WTC11 (cell line): ENCODE measurements at regions not wholly inside any gene's neighbourhood (a gene's known extent, or its start where the extent isn't known, plus 50 kb on each side); places are given as distances from the start of the nearest gene placed in this dataset.

Source experiments
- ATAC-seq: fragments of 200-7000 bp; cut with Tn5 transposase; 2 replicates; pipeline ENCODE4 v1.10.0; 2021; ENCODE audit warnings: mild to moderate bottlenecking, moderate library complexity
- CTCF ChIA-PET: fragments of 300-600 bp; sonication (Branson Sonifier 250); formaldehyde crosslinking; loops from one replicate; lab custom pipeline; 2021; ENCODE audit warnings: antibody characterized with exemption; lab: Charles Lee
- POLR2A ChIA-PET: fragments of 350-600 bp; sonication (Branson Sonifier 250); formaldehyde crosslinking; loops from one replicate; lab custom pipeline; 2021; ENCODE audit warnings: antibody characterized with exemption; lab: Charles Lee
- DNase-seq: peaks from one replicate; pipeline ENCODE4 v3.0.0; 2021; ENCODE audit warnings: low spot score
- H3K27ac Mint-ChIP-seq: 2 replicates; pipeline ENCODE4 v1.8.0; 2021; ENCODE audit warnings: mixed read lengths
- H3K27me3 Mint-ChIP-seq: 2 replicates; pipeline ENCODE4 v1.8.0; 2021; ENCODE audit warnings: low read depth, mild to moderate bottlenecking, moderate library complexity, mixed read lengths
- H3K36me3 Mint-ChIP-seq: 2 replicates; pipeline ENCODE4 v1.8.0; 2021; ENCODE audit warnings: mixed read lengths
- H3K4me1 Mint-ChIP-seq: 2 replicates; pipeline ENCODE4 v1.8.0; 2022; ENCODE audit warnings: mixed read lengths
- H3K4me3 Mint-ChIP-seq: 2 replicates; pipeline ENCODE4 v1.8.0; 2021; ENCODE audit warnings: mild to moderate bottlenecking, moderate library complexity, mixed read lengths
- H3K9me3 Mint-ChIP-seq: 2 replicates; pipeline ENCODE4 v1.8.0; 2021; ENCODE audit warnings: mixed read lengths
- ATF1 ChIP-seq: sonication (generic); formaldehyde crosslinking; IDR thresholded peaks from 2 replicates; pipeline ENCODE4 v1.8.1; 2023; ENCODE audit warnings: mild to moderate bottlenecking, moderate library complexity, missing genetic modification reagents
- ATF3 ChIP-seq: sonication (generic); formaldehyde crosslinking; conservative IDR thresholded peaks from 2 replicates; pipeline ENCODE4 v1.8.1; 2022; ENCODE audit warnings: mild to moderate bottlenecking, missing genetic modification reagents
- CREM ChIP-seq: sonication (generic); formaldehyde crosslinking; IDR thresholded peaks from 2 replicates; pipeline ENCODE4 v1.8.1; 2022; ENCODE audit warnings: mild to moderate bottlenecking, missing genetic modification reagents, moderate library complexity
- E2F4 ChIP-seq: sonication (generic); formaldehyde crosslinking; IDR thresholded peaks from 2 replicates; pipeline ENCODE4 v1.8.1; 2022; ENCODE audit warnings: low read depth, mild to moderate bottlenecking, moderate library complexity, missing genetic modification reagents, borderline replicate concordance
- EMX1 ChIP-seq: fragments of 250-450 bp; sonication (Bioruptor Pico); IDR thresholded peaks from 2 replicates; pipeline ENCODE4 v1.8.0; 2021; ENCODE audit warnings: mild to moderate bottlenecking
- ERG ChIP-seq: fragments of 250-450 bp; sonication (Bioruptor Pico); IDR thresholded peaks from 2 replicates; pipeline ENCODE4 v1.8.0; 2021; ENCODE audit warnings: mild to moderate bottlenecking
- GRHL2 ChIP-seq: fragments of 250-450 bp; sonication (Bioruptor Pico); IDR thresholded peaks from 2 replicates; pipeline ENCODE4 v1.8.0; 2022; ENCODE audit warnings: mild to moderate bottlenecking, moderate library complexity; ENCODE audit not compliant: insufficient replicate concordance, severe bottlenecking
- GTF2I ChIP-seq: fragments of 250-450 bp; sonication (Bioruptor Pico); conservative IDR thresholded peaks from 2 replicates; pipeline ENCODE4 v1.4.0; 2021; ENCODE audit warnings: mild to moderate bottlenecking
- IRF1 ChIP-seq: sonication (generic); formaldehyde crosslinking; IDR thresholded peaks from 2 replicates; pipeline ENCODE4 v1.8.0; 2023; ENCODE audit warnings: missing genetic modification reagents
- JUN ChIP-seq: sonication (generic); formaldehyde crosslinking; IDR thresholded peaks from 2 replicates; pipeline ENCODE4 v1.8.0; 2023; ENCODE audit warnings: mild to moderate bottlenecking, missing genetic modification reagents
- OVOL2 ChIP-seq: fragments of 250-450 bp; sonication (Bioruptor Pico); IDR thresholded peaks from 2 replicates; pipeline ENCODE4 v1.9.0; 2021; ENCODE audit warnings: mild to moderate bottlenecking, borderline replicate concordance
- PRRX2 ChIP-seq: fragments of 250-450 bp; sonication (Bioruptor Pico); IDR thresholded peaks from 2 replicates; pipeline ENCODE4 v1.8.0; 2021; ENCODE audit warnings: mild to moderate bottlenecking
- RORB ChIP-seq: fragments of 250-450 bp; sonication (Bioruptor Pico); IDR thresholded peaks from 2 replicates; pipeline ENCODE4 v1.9.0; 2021; ENCODE audit warnings: mild to moderate bottlenecking
- SOX15 ChIP-seq: fragments of 250-450 bp; sonication (Bioruptor Pico); IDR thresholded peaks from 2 replicates; pipeline ENCODE4 v1.9.0; 2021; ENCODE audit warnings: mild to moderate bottlenecking
- SP1 ChIP-seq: sonication (generic); formaldehyde crosslinking; conservative IDR thresholded peaks from 2 replicates; pipeline ENCODE4 v1.8.1; 2022; ENCODE audit warnings: missing genetic modification reagents
- STAT6 ChIP-seq: sonication (generic); formaldehyde crosslinking; conservative IDR thresholded peaks from 2 replicates; pipeline ENCODE4 v1.8.1; 2023; ENCODE audit warnings: mild to moderate bottlenecking, low read depth, missing genetic modification reagents, moderate library complexity
- TCF7 ChIP-seq: sonication (generic); formaldehyde crosslinking; IDR thresholded peaks from 2 replicates; pipeline ENCODE4 v1.8.0; 2022; ENCODE audit warnings: mild to moderate bottlenecking, low read depth, missing genetic modification reagents, moderate library complexity
- TF ChIP-seq, protein P1 (sequence below): fragments of 250-450 bp; sonication (Bioruptor Pico); IDR thresholded peaks from 2 replicates; pipeline ENCODE4 v1.9.0; 2021; ENCODE audit warnings: mild to moderate bottlenecking
- TF ChIP-seq, protein P2 (sequence below): sonication (generic); formaldehyde crosslinking; IDR thresholded peaks from 2 replicates; pipeline ENCODE4 v1.8.0; 2022; ENCODE audit warnings: mild to moderate bottlenecking, missing genetic modification reagents
- TF ChIP-seq, protein P3 (sequence below): sonication (generic); formaldehyde crosslinking; IDR thresholded peaks from 2 replicates; pipeline ENCODE4 v1.8.1; 2023; ENCODE audit warnings: mild to moderate bottlenecking, missing genetic modification reagents

- H3K27ac Mint-ChIP-seq: no peak overlapping the region
- H3K36me3 Mint-ChIP-seq: peaks cover 7% of the 10 kb centered on the region; the same call in 1 of the 2 replicates
- TF ChIP-seq ATF1: no peak
- TF ChIP-seq E2F4 (CRISPR knock-in tag): no peak
- TF ChIP-seq JUN (CRISPR knock-in tag): no peak
- no peak for TF ChIP-seq STAT6 (CRISPR knock-in tag)
- TF ChIP-seq OVOL2 (CRISPR knock-in tag): no peak
- TF ChIP-seq ATF3: no peak
- TF ChIP-seq RORB (CRISPR knock-in tag): no peak
- TF ChIP-seq SP1 (CRISPR knock-in tag): no peak
- TF ChIP-seq, protein P1, sequence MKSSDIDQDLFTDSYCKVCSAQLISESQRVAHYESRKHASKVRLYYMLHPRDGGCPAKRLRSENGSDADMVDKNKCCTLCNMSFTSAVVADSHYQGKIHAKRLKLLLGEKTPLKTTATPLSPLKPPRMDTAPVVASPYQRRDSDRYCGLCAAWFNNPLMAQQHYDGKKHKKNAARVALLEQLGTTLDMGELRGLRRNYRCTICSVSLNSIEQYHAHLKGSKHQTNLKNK: no peak
- no peak for TF ChIP-seq IRF1 (CRISPR knock-in tag)
- TF ChIP-seq, all 79 proteins: peak for 0
- DNase-seq: peak; percentile 16
- Mint-ChIP-seq H3K4me3 (no peak overlapping the region), H3K4me1 (no peaks in the 10 kb centered on the region), H3K9me3 (peaks cover 33% of the 10 kb centered on the region), H3K27me3 (peaks cover 7% of the 10 kb centered on the region)
- ChIA-PET POLR2A (no interaction called here), CTCF (interaction anchor here (0.7 to 1.6 kb wide), 3 partner anchors 15 to 805 kb away, joined by 3 to 9 read pairs (median 3); no protein-coding TSS in a partner anchor)
- ATAC-seq: no peak
Observed at GRCh38 chr6:4225161-4225872, 89.9 kb upstream of the ECI2 start.

DNA sequence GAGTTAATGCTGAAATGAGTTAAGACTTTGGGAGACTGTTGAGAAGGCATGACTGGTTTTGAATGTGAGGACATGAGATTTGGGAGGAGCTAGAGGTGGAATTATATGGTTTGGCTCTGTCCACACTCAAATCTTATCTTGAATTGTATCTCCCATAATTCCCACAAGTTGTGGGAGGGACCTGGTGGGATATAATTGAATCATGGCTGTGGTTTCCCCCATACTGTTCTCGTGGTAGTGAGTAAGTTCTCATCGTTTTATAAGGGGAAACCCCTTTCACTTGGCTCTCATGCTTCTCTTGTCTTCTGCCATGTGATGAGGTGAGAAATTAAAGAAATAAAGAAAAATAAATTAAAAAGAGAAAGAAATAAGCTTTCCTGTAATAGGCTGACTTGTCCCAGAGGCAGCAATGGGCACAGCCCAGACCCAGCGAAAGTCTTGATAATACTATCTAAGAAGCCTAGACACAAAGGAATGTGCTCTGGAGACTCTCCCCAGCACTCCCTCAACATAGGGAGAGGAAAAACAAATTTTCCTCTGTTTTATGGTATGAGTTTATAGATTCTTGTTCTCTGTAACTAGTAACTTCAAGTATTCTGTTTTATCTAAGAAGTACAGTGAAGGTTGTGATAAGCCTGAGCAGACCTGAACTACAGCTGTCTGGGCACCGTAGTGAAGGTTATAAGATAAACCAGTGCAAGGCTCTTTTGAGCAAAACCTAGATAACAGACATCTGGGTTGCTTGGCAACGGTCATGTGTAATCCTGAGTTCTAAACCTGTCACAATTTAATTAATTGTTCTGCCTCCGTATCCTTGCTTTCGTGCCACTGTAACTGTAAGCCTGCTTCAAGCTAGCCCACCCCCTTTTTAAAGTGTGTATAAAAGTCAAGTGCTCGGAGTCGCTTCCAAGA lies 88.9 kb upstream of the ECI2 start:
- peaks cover 7% of the 10 kb centered on the region for H3K27me3 Mint-ChIP-seq
- H3K4me3 Mint-ChIP-seq: no peak overlapping the region
- CTCF ChIA-PET: interaction anchor here (0.7 to 1.6 kb wide), 3 partner anchors 14 to 806 kb away, joined by 3 to 9 read pairs (median 3); no protein-coding TSS in a partner anchor
- no peak overlapping the region for H3K27ac Mint-ChIP-seq
- H3K4me1 Mint-ChIP-seq: peaks cover 4% of the 10 kb centered on the region
- H3K36me3 Mint-ChIP-seq: peaks cover 7% of the 10 kb centered on the region; the same call in 1 of the 2 replicates
- peaks cover 37% of the 10 kb centered on the region for H3K9me3 Mint-ChIP-seq
- POLR2A ChIA-PET: no interaction called here
- DNase-seq (no peak), ATAC-seq (no peak)
- no peak for TF ChIP-seq GTF2I (CRISPR knock-in tag)
- no peak for TF ChIP-seq GRHL2
- no peak for TF ChIP-seq ERG
- TF ChIP-seq, protein P2, sequence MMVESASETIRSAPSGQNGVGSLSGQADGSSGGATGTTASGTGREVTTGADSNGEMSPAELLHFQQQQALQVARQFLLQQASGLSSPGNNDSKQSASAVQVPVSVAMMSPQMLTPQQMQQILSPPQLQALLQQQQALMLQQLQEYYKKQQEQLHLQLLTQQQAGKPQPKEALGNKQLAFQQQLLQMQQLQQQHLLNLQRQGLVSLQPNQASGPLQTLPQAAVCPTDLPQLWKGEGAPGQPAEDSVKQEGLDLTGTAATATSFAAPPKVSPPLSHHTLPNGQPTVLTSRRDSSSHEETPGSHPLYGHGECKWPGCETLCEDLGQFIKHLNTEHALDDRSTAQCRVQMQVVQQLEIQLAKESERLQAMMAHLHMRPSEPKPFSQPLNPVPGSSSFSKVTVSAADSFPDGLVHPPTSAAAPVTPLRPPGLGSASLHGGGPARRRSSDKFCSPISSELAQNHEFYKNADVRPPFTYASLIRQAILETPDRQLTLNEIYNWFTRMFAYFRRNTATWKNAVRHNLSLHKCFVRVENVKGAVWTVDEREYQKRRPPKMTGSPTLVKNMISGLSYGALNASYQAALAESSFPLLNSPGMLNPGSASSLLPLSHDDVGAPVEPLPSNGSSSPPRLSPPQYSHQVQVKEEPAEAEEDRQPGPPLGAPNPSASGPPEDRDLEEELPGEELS: no peak
- TF ChIP-seq CREM (CRISPR knock-in tag): no peak
- no peak for TF ChIP-seq TCF7 (CRISPR knock-in tag)
- no peak for TF ChIP-seq EMX1 (CRISPR knock-in tag)
- TF ChIP-seq, protein P3, sequence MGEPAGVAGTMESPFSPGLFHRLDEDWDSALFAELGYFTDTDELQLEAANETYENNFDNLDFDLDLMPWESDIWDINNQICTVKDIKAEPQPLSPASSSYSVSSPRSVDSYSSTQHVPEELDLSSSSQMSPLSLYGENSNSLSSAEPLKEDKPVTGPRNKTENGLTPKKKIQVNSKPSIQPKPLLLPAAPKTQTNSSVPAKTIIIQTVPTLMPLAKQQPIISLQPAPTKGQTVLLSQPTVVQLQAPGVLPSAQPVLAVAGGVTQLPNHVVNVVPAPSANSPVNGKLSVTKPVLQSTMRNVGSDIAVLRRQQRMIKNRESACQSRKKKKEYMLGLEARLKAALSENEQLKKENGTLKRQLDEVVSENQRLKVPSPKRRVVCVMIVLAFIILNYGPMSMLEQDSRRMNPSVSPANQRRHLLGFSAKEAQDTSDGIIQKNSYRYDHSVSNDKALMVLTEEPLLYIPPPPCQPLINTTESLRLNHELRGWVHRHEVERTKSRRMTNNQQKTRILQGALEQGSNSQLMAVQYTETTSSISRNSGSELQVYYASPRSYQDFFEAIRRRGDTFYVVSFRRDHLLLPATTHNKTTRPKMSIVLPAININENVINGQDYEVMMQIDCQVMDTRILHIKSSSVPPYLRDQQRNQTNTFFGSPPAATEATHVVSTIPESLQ: no peak
- no peak for TF ChIP-seq SOX15 (CRISPR knock-in tag)
- TF ChIP-seq PRRX2: no peak
